Liver (tissue), 3 donors: ENCODE measurements at regions not wholly inside any gene's neighbourhood (a gene's known extent, or its start where the extent isn't known, plus 50 kb on each side); places are given as distances from the start of the nearest gene placed in this dataset.

Experiments
- TAF1 ChIP-seq: conservative IDR thresholded peaks from 2 replicates; pipeline ENCODE4 v1.6.1; 2016; ENCODE audit warnings: antibody characterized with exemption, mild to moderate bottlenecking
- TF ChIP-seq, protein P1 (sequence below): fragments of 150-350 bp; IDR thresholded peaks from 2 replicates; pipeline ENCODE4 v1.5.1; 2017; ENCODE audit warnings: improper control_type of control experiment, low read depth, low read length; ENCODE audit not compliant: missing input control
- TF ChIP-seq, protein P2 (sequence below): IDR thresholded peaks from 2 replicates; pipeline ENCODE4 v1.6.1; 2016; ENCODE audit warnings: antibody characterized with exemption
- donor health status: healthy.
- donor health status: healthy.

DNA sequence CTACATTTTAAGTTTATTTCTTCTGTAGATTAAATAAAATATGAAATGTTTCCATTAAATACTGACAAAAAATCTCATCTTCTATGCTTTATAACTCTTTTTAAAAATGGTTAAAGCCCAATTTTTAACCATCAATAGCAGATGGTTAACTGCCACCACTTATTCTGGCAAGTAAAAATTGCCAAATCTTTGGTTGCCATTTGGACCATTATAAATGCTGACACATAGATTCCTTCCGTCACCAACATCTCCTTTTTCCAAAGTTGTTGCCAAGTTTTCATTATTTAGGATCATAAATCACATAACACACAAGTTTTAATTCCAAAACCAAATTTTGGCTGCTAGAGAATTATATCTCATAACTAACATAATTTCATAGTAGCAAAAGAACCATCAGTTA lies 1614.3 kb downstream of the REEP3 start:
- TF ChIP-seq TAF1: no peak
- TF ChIP-seq, protein P1, sequence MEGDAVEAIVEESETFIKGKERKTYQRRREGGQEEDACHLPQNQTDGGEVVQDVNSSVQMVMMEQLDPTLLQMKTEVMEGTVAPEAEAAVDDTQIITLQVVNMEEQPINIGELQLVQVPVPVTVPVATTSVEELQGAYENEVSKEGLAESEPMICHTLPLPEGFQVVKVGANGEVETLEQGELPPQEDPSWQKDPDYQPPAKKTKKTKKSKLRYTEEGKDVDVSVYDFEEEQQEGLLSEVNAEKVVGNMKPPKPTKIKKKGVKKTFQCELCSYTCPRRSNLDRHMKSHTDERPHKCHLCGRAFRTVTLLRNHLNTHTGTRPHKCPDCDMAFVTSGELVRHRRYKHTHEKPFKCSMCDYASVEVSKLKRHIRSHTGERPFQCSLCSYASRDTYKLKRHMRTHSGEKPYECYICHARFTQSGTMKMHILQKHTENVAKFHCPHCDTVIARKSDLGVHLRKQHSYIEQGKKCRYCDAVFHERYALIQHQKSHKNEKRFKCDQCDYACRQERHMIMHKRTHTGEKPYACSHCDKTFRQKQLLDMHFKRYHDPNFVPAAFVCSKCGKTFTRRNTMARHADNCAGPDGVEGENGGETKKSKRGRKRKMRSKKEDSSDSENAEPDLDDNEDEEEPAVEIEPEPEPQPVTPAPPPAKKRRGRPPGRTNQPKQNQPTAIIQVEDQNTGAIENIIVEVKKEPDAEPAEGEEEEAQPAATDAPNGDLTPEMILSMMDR: no peak
- TF ChIP-seq, protein P2, sequence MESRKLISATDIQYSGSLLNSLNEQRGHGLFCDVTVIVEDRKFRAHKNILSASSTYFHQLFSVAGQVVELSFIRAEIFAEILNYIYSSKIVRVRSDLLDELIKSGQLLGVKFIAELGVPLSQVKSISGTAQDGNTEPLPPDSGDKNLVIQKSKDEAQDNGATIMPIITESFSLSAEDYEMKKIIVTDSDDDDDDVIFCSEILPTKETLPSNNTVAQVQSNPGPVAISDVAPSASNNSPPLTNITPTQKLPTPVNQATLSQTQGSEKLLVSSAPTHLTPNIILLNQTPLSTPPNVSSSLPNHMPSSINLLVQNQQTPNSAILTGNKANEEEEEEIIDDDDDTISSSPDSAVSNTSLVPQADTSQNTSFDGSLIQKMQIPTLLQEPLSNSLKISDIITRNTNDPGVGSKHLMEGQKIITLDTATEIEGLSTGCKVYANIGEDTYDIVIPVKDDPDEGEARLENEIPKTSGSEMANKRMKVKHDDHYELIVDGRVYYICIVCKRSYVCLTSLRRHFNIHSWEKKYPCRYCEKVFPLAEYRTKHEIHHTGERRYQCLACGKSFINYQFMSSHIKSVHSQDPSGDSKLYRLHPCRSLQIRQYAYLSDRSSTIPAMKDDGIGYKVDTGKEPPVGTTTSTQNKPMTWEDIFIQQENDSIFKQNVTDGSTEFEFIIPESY: no peak
